HG02642 (cell line): ENCODE measurements at regions not wholly inside any gene's neighbourhood (a gene's known extent, or its start where the extent isn't known, plus 50 kb on each side); places are given as distances from the start of the nearest gene placed in this dataset.

Experiments used
- ATAC-seq: cut with Tn5 transposase; IDR thresholded peaks from one replicate; pipeline ENCODE4 v1.9.1; 2021; ENCODE audit warnings: mild to moderate bottlenecking; ENCODE audit not compliant: unreplicated experiment, poor library complexity

GRCh38 chr7:25786936-25787335, 365.1 kb upstream of the NFE2L3 start:
- no peak for ATAC-seq

GRCh38 chr7:25787336-25787735, 364.7 kb upstream of the NFE2L3 start:
- no peak for ATAC-seq

GRCh38 chr7:25788371-25788770, 363.6 kb upstream of the NFE2L3 start:
- ATAC-seq = no peak

- ATAC-seq = no peak
These were observed 362.9 kb upstream of the NFE2L3 start for GRCh38 chr7:25788961-25789620.

DNA sequence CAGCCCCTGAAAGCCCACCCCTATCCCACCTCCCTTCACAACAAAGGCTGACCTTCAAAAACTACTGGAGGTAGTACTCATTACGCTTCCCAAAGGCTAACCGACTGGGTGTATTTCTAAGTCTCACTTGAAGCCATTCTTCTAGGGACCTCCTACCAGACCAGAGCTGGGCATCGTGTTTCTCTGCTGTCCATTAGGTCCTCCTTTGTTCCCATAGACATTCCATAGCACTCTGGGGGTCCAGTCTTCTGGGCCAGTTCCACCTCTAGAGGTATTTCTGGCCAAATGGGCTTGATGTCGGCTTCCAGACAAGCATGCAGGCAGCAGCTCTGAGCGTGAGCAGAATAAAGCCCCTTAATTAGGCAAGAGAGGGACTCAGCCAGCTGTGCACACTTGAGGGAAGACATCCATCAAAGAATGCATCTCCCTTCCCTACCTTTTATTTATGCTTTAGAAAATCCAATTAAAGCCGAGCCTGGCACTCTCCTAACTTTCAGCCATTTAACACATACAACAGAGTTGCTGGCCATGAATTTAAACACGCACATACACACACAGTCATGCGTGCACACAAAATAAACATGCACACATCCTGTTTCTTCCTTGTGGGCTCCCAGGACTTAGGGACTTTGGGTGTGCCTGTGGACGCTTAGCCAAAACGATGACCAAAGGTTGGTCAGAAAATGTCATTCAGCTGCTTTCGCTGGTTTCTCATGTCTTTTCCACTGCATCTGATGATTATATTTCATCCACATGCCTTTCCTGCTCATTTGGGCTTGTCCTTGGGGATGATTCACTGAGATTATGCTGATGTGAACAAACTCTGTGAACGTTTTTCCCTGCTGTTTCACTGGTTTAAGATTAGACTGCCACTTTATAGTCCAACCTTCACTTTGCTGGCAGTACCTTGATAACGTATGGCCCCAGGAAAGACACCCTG, 362.0 kb upstream of the NFE2L3 start:
- ATAC-seq = no peak

DNA sequence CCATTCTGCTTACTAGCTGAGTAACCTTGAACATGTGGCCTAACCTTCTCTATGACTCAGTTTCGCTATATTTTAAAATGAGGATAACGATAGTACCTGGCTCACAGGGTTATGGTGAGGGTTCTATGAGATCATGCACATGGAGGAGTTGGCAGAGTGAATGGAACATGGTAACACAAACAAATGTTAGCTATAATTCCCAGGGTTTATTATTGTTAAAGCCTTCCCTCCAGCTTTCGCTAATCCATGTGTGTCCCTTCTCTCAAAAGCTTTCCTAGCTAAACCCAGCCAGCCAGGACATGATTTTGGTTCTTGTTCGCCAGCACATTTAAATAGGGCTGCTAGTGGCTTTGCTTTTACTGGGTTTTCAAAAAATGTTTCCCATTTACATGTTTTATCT, 361.0 kb upstream of the NFE2L3 start:
- no peak for ATAC-seq

DNA sequence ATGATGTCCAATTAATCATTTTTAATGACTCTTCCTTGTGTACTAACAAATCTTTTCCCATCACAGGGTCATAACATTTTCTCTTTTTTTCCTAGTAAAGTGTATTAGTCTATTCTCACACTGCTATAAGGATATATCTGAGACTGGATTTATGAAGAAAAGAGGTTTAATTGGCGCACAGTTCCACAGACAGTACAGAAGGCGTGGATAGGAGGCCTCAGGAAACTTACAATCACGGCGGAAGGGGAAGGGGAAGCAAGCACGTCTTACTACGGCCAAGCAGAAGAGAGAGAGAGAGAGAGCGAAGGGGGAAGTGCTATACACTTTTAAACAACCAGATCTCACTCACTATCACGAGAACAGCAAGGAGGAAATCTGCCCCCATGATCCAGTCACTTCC, 359.4 kb upstream of the NFE2L3 start:
- ATAC-seq = no peak

DNA sequence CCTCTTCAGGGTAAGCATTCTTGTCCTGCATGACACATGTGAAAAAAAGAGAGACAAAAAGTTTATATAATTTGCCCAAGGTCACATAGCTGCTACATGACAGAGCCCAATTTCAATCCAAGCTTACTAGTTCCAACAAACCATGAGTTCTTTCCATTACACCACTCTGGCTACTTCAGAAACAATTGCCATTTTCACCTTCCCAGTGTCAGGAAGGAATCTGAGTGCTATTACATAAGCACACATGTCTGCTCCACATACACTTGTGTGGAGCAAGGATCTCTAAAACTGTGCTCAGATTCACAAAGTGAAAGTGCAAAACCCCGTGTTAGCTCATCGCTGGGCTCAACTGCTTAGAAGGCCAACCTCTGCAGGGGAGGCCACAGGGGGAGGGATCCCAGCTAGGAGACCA, 356.2 kb upstream of the NFE2L3 start:
- no peak for ATAC-seq

DNA sequence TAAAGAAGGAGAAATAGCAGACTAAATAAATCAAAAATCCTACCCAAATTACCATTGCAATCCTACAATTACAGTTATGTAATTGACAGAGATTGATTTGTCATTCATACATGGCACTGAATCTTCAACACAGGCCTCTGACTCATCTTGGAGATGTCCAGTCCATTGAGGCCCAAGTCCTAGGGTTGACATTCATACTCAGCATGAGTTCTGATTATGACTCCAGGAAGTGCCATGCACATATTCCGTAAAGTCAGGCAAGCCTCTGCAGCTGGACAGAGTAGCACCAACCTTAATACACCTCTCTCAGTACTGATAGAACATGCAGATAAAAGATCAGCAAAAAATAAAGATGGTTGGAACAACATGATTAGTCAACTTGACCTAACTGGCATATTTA, 353.7 kb upstream of the NFE2L3 start:
- ATAC-seq = no peak

GRCh38 chr7:25801214-25801613, 350.8 kb upstream of the NFE2L3 start:
- no peak for ATAC-seq

- ATAC-seq = no peak
These were observed 349.9 kb upstream of the NFE2L3 start for GRCh38 chr7:25802057-25802456.

DNA sequence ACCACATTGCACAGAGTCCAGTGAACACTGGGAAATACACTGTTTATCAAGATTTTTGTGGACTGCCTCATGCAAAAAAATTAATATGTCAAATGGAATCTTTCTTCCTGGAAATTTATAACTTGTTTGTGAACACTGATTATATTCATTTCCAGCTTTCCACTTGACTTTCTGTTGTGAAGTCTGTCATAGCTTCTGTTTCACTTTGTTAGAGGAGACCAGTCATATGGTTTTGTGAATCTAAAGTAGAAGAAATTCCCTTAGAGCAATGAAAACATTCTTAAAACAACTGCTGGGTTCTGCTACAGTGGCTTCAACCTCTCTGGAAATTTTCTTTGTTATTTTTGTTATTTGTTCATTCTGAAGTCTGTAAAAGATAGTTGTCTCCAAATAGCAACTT, 349.5 kb upstream of the NFE2L3 start:
- ATAC-seq = no peak

DNA sequence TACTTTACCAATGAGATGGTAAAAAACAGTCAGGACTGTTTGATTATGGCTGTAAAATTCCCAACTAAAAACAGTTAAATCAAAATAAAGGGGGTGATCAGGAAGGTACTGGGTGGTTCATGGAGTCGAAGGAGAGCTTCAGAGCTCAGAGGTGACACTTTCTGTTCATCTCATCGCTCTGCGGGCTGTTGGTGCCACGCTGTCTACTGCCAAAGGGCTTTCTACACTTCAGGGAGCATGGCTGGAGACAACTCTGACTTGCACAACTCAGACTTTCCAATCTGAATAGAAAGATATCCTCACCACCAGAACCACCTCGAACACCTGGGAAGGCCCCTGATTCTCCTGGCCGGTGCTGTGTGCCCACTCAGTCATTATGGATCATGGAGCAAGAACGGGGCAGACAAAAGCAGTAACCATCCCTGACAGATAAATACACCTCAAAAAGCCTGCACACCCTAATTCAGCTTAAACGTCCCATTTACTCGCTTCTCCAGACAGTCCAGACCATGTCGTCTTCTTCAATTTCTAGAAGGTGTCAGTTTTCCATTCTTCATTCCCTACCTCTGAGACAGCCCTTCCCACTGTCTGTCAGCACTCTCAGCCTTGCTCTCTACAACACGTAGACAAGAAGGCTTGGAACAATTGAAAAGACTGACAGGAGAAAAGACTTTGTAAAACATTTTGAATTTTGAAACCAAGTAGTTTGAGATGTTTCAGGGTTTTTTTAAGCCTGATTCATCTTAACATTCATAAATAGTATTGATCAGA, 348.7 kb upstream of the NFE2L3 start:
- ATAC-seq = no peak

DNA sequence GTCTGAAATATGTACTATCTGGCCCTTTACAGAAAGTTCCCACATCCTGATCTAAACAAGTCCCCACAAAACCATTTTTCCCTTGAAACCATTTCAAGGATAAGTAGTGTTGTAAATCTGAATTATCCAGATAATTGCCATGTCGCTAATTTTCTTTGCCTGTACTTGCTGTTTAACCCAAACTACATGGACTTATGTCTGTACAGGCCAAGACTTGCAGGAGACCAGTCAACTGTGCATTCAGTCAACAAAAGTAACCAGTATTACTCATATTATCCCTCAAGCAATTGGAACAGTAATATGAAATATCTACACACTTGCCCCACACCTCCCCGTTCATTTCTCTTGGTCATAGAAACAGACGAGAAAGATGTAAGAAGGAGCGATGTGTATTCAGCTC, 347.8 kb upstream of the NFE2L3 start:
- no peak for ATAC-seq

- no peak for ATAC-seq
These were observed 346.8 kb upstream of the NFE2L3 start for GRCh38 chr7:25805027-25805687.

DNA sequence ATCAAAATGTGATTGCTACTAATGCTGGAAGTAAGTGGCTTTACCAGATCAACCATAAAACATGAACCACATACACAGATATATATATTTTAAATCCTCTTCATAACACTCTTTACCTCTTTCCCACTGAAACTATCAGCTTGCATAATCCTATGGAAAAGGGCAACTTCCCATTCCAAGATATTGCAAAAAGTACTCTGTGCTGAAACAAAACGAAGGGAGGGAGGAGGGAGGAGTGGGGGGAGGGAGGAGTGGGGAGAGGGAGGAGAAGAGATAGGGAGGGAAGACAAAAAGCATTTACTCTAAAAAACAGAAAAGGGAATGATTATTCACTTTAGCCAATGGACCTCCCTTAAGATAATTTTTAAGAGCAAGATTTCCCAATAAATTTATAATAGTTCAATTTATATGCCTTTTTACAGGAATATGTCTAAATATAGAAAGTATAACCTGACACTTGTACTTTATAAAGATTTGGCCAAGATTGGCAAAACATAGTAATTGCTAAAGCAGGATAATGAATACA, 344.8 kb upstream of the NFE2L3 start:
- ATAC-seq = no peak

DNA sequence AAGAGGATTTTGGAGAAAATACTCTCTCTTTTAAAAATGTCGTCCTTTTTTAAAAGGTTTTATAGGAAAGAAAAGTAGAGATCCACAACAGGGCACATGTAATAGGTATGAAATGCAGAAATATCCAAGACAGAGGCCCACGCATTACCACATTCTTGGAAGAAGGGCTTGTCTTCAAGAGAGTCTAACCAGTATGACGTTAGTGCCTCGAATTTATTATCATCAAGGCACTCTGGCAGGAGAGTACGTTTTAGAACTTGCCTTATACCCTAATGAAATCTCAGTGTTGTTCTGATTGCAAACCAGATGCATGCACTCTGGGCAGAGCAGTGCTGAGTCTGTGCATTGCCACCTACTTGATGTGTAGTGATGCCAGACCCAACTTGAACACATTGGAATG, 342.6 kb upstream of the NFE2L3 start:
- ATAC-seq = no peak

DNA sequence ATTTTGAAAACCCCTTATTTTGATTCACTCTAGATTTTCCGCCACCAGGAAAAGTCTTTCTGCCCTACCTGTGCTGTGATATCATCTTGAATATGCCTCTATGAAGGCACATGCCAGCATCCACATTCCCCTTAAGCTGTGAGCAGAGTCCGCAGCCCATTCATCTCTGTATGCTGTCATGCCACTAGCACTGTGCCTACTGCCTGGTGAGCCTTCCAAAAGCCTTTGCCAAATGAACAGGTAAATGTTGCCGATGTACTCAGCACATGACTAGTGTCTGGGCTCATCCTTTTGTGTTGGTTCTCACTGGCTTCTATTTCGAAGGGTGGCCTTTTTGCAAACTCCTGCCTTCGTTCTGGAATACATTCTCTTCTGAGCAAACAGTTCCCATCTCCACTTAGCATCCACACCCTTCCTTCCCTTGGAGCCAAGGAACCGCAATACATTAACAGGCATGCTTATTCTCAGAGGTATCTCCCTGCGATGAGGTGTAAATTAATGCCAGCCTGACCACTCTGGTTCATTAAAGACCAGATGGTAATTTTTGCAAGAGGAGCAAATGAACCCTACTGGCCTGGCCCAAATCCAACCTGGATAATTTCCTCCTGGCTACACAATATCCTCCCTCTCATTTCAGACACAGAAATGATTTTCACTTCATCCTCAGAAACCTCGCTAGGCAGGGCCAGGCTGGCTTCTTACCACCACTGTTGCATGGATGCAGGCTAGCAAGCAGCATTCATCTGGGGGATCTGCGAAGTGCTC, 339.7 kb upstream of the NFE2L3 start:
- no peak for ATAC-seq

DNA sequence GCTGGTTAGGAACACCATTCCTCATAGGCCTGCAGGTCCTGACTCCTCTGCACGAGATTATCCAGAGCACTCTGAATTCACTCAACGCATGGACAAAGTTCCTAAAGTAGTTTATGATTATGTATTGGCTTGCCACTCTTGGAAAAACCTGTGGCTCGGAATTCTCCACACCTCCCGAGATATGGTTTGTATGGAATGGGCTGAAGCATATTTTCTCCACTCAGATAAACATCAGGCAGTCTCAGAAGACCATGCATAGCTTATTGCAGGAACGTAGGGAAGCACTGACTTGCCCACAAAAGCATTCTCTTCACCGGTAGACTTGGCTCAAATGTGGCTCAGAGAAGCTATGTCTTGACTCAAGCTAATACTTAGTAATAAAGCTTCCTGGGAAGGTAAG, 338.6 kb upstream of the NFE2L3 start:
- ATAC-seq = no peak

DNA sequence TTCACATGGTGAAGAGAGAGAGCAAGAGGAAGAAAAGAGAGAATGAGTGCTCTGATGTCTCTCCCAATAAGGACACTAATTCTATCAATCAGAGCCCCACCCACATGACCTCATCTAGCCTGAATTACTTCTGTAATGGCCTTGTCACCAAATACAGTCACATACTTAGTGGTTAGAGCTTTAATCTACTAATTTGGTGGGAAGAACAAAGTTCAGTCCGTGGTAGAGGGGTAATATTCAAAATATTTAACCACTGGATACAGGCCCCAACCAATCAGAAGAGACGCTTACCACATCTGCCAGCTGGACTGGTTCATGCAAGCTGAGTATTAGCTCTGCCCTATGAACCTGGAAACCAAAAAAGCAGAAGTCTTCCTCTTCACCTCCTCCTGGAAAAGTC, 336.3 kb upstream of the NFE2L3 start:
- ATAC-seq = no peak
